HepG2 (cell line): ENCODE measurements at regions not wholly inside any gene's neighbourhood (a gene's known extent, or its start where the extent isn't known, plus 50 kb on each side); places are given as distances from the start of the nearest gene placed in this dataset.

Experiments used
- ATAC-seq: fragments of 200-7000 bp; cut with Tn5 transposase; 3 replicates; pipeline ENCODE4 v1.9.1; 2020; ENCODE audit warnings: mild to moderate bottlenecking, moderate library complexity
- BruUV-seq: library from RNA; stranded (reverse); fragments of 400-500 nt; replicated peaks from 2 replicates; lab custom pipeline; 2021; lab: Mats Ljungman, UMichigan
- CTCF ChIA-PET: fragments of 300-600 bp; formaldehyde crosslinking; extraction: SDS; loops from one replicate; lab custom pipeline; 2021; ENCODE audit warnings: low total read pairs, inconsistent platforms, low intra/inter-chr PET ratio; lab: Yijun Ruan, JAX
- POLR2A ChIA-PET: fragments of 350-600 bp; sonication (Branson Sonifier 250); formaldehyde crosslinking; loops from one replicate; lab custom pipeline; 2020; ENCODE audit warnings: antibody characterized with exemption, inconsistent platforms; lab: Yijun Ruan, JAX
- DNase-seq: peaks from one replicate; pipeline ENCODE4 v3.0.0-alpha.2; 2015; ENCODE audit warnings: low spot score
- FAIRE-seq: peaks from 3 replicates; lab custom pipeline; 2011; peaks lifted over from hg19 to GRCh38; lab: Jason Lieb, UNC
- H2AFZ ChIP-seq: one replicate; pipeline ENCODE4 v1.6.1; 2011; ENCODE audit warnings: low read length, inconsistent platforms
- H3K27ac ChIP-seq: fragments of 300-600 bp; 3 replicates; pipeline ENCODE4 v1.8.0; 2011; ENCODE audit warnings: mixed run types, mild to moderate bottlenecking, mixed read lengths, low read length, inconsistent platforms; ENCODE audit not compliant: insufficient read depth; ENCODE audit errors: extremely low read length
- H3K27me3 ChIP-seq, 2 experiments: fragments of 200-600 bp in 1 of 2; 2 replicates in 1 of 2; 3 replicates in 1 of 2; pipeline versions ENCODE4 v1.6.0 to v1.8.0; 2011; ENCODE audit warnings: low read length in 2 of 2, mild to moderate bottlenecking in 2 of 2, moderate library complexity in 2 of 2, inconsistent platforms in 1 of 2; ENCODE audit not compliant: insufficient read depth in 2 of 2, control insufficient read depth in 1 of 2
- H3K36me3 ChIP-seq, 2 experiments: fragments of 200-600 bp in 1 of 2; replicated peaks in 1 of 2; 2 replicates in 1 of 2; 3 replicates in 1 of 2; pipeline versions ENCODE4 v1.5.1 to v1.8.0; 2011; ENCODE audit warnings: low read length in 2 of 2, inconsistent platforms in 1 of 2; ENCODE audit not compliant: insufficient read depth in 2 of 2, control insufficient read depth in 1 of 2
- H3K4me1 ChIP-seq: 2 replicates; pipeline ENCODE4 v1.5.1; 2012; ENCODE audit warnings: low read length, inconsistent platforms; ENCODE audit not compliant: insufficient read depth
- H3K4me2 ChIP-seq: 2 replicates; pipeline ENCODE4 v1.6.0; 2011; ENCODE audit warnings: low read depth, low read length, inconsistent platforms
- H3K4me3 ChIP-seq, 3 experiments: fragments of 200-600 bp in 1 of 3; sonication (generic), shearing (Covaris generic) in 1 of 3; replicated peaks in 1 of 3; 2 replicates each; pipeline ENCODE4 v1.5.1; 2011 to 2016; ENCODE audit warnings: low read length in 3 of 3, inconsistent platforms in 2 of 3, low read depth in 2 of 3, mild to moderate bottlenecking in 2 of 3, control low read depth in 1 of 3, mixed read lengths in 1 of 3; ENCODE audit not compliant: insufficient read depth in 1 of 3
- H3K79me2 ChIP-seq: one replicate; pipeline ENCODE4 v1.6.1; 2011; ENCODE audit warnings: low read length, inconsistent platforms; ENCODE audit not compliant: insufficient read depth
- H3K9ac ChIP-seq: 2 replicates; pipeline ENCODE4 v1.6.0; 2011; ENCODE audit warnings: mild to moderate bottlenecking, low read depth, low read length, inconsistent platforms; ENCODE audit not compliant: insufficient read depth
- H3K9me3 ChIP-seq: 2 replicates; pipeline ENCODE4 v1.5.1; 2012; ENCODE audit warnings: mild to moderate bottlenecking, low read length
- H4K20me1 ChIP-seq: 2 replicates; pipeline ENCODE4 v1.6.0; 2011; ENCODE audit warnings: inconsistent platforms, mild to moderate bottlenecking, low read length, moderate library complexity; ENCODE audit not compliant: insufficient read depth
- HOXA5 ChIP-seq: sonication (generic); formaldehyde crosslinking; IDR thresholded peaks from 2 replicates; pipeline ENCODE4 v1.4.0; 2020; ENCODE audit warnings: missing genetic modification reagents
- KDM2A ChIP-seq: sonication (generic); formaldehyde crosslinking; IDR thresholded peaks from 2 replicates; pipeline ENCODE4 v1.4.0; 2020; ENCODE audit warnings: low read depth, missing genetic modification reagents, borderline replicate concordance
- TCF12 ChIP-seq, 2 experiments: fragments of 450-650 bp in 1 of 2; sonication (generic) in 1 of 2; formaldehyde crosslinking in 1 of 2; IDR thresholded peaks; 2 replicates each; pipeline versions ENCODE4 v1.6.1 to v1.8.0; 2017 to 2022; ENCODE audit warnings: antibody characterized with exemption in 1 of 2, mild to moderate bottlenecking in 1 of 2, missing genetic modification reagents in 1 of 2, moderate library complexity in 1 of 2
- TOPORS ChIP-seq: sonication (generic); formaldehyde crosslinking; IDR thresholded peaks from 2 replicates; pipeline ENCODE4 v1.8.0; 2023; ENCODE audit warnings: mild to moderate bottlenecking, missing genetic modification reagents
- ZBTB1 ChIP-seq: sonication (generic); formaldehyde crosslinking; IDR thresholded peaks from 2 replicates; pipeline ENCODE4 v1.4.0; 2020; ENCODE audit warnings: missing genetic modification reagents, borderline replicate concordance
- ZIK1 ChIP-seq: sonication (generic); formaldehyde crosslinking; IDR thresholded peaks from 2 replicates; pipeline ENCODE4 v1.5.0; 2020; ENCODE audit warnings: mild to moderate bottlenecking, low read depth, missing genetic modification reagents, borderline replicate concordance
- in situ Hi-C: cut with HindIII; loops from 2 replicates; pipeline ENCODE4 v1.10.0; 2017; ENCODE audit warnings: low pct_unique_long_range_greater_than_20kb; ENCODE audit not compliant: extremely low pct_ligation_motif_present
- intact Hi-C: fragments of 100-400 bp; cut with micrococcal nuclease; formaldehyde crosslinking; loops from one replicate; pipeline ENCODE4 v1.10.0; 2022; ENCODE audit not compliant: unreplicated experiment
- TF ChIP-seq, protein P1 (sequence below): sonication (generic); formaldehyde crosslinking; IDR thresholded peaks from 2 replicates; pipeline ENCODE4 v1.4.0; 2020; ENCODE audit warnings: missing genetic modification reagents
- TF ChIP-seq, protein P2 (sequence below): IDR thresholded peaks from 2 replicates; pipeline ENCODE4 v1.6.1; 2018; ENCODE audit warnings: missing genetic modification reagents, mild to moderate bottlenecking, missing compliant biosample characterization

DNA sequence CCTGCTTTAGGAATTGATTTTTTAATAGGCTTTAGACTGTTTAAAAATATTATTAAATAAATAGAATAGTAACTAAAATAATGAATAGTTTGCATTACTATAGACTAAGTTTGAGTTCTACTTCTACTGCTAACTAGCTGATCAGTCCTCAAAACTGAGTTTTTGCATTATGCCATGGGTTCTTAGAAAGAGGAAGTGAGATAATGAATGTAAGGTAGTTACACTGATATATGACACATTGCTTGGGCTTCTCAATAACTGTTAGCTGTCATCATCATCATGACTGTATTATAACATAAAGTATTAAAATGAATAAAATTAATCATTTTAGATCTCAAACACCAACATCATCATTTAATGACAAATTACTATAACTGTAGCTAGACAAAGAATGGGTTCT lies 949.7 kb downstream of the TRHDE start:
- H2AFZ ChIP-seq, result no peak overlapping the region
- ChIA-PET CTCF (no interaction called here), POLR2A (no interaction called here)
- no peaks in the 10 kb centered on the region for H4K20me1 ChIP-seq
- FAIRE-seq, result no peak
- no peak overlapping the region for H3K27ac ChIP-seq
- DNase-seq, result no peak
- intact Hi-C loops (no loop called here), in situ Hi-C loops (no loop called here)
- H3K9me3 ChIP-seq, result peaks cover 58% of the 10 kb centered on the region
- no peaks in the 10 kb centered on the region for H3K27me3 ChIP-seq
- no peak for ATAC-seq
- no peak overlapping the region for H3K9ac ChIP-seq
- no peaks in the 10 kb centered on the region for H3K79me2 ChIP-seq
- no peaks in the 10 kb centered on the region for H3K4me1 ChIP-seq
- no peak overlapping the region for H3K4me3 ChIP-seq
- H3K4me2 ChIP-seq, result no peak overlapping the region
- no peaks in the 10 kb centered on the region for H3K36me3 ChIP-seq
- BruUV-seq, result no TSS peak
- TF ChIP-seq ZBTB1 (CRISPR knock-in tag), result no peak
- TF ChIP-seq TOPORS (CRISPR knock-in tag), result no peak
- TF ChIP-seq, protein P1, sequence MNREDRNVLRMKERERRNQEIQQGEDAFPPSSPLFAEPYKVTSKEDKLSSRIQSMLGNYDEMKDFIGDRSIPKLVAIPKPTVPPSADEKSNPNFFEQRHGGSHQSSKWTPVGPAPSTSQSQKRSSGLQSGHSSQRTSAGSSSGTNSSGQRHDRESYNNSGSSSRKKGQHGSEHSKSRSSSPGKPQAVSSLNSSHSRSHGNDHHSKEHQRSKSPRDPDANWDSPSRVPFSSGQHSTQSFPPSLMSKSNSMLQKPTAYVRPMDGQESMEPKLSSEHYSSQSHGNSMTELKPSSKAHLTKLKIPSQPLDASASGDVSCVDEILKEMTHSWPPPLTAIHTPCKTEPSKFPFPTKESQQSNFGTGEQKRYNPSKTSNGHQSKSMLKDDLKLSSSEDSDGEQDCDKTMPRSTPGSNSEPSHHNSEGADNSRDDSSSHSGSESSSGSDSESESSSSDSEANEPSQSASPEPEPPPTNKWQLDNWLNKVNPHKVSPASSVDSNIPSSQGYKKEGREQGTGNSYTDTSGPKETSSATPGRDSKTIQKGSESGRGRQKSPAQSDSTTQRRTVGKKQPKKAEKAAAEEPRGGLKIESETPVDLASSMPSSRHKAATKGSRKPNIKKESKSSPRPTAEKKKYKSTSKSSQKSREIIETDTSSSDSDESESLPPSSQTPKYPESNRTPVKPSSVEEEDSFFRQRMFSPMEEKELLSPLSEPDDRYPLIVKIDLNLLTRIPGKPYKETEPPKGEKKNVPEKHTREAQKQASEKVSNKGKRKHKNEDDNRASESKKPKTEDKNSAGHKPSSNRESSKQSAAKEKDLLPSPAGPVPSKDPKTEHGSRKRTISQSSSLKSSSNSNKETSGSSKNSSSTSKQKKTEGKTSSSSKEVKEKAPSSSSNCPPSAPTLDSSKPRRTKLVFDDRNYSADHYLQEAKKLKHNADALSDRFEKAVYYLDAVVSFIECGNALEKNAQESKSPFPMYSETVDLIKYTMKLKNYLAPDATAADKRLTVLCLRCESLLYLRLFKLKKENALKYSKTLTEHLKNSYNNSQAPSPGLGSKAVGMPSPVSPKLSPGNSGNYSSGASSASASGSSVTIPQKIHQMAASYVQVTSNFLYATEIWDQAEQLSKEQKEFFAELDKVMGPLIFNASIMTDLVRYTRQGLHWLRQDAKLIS (CRISPR knock-in tag), result no peak
- TF ChIP-seq, protein P2, sequence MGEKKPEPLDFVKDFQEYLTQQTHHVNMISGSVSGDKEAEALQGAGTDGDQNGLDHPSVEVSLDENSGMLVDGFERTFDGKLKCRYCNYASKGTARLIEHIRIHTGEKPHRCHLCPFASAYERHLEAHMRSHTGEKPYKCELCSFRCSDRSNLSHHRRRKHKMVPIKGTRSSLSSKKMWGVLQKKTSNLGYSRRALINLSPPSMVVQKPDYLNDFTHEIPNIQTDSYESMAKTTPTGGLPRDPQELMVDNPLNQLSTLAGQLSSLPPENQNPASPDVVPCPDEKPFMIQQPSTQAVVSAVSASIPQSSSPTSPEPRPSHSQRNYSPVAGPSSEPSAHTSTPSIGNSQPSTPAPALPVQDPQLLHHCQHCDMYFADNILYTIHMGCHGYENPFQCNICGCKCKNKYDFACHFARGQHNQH (CRISPR knock-in tag), result no peak
- no peak for TF ChIP-seq HOXA5 (CRISPR knock-in tag)
- TF ChIP-seq KDM2A, result no peak
- no peak for TF ChIP-seq ZIK1 (CRISPR knock-in tag)
- no peak for TF ChIP-seq TCF12 (IDR thresholded peaks at IDR 0.05)
- TF ChIP-seq TCF12 (CRISPR knock-in tag; IDR thresholded peaks at IDR 0.05), result no peak
